Stimulated activated naive CD4-positive, alpha-beta T cell treated with Interleukin-2 at 50 U/mL for 16 hours (primary cell): ENCODE measurements at regions not wholly inside any gene's neighbourhood (a gene's known extent, or its start where the extent isn't known, plus 50 kb on each side); places are given as distances from the start of the nearest gene placed in this dataset.

ENCODE experiments used
- DNase-seq: peaks from one replicate; lab custom pipeline; 2025; lab: John Stamatoyannopoulos, UW

DNA sequence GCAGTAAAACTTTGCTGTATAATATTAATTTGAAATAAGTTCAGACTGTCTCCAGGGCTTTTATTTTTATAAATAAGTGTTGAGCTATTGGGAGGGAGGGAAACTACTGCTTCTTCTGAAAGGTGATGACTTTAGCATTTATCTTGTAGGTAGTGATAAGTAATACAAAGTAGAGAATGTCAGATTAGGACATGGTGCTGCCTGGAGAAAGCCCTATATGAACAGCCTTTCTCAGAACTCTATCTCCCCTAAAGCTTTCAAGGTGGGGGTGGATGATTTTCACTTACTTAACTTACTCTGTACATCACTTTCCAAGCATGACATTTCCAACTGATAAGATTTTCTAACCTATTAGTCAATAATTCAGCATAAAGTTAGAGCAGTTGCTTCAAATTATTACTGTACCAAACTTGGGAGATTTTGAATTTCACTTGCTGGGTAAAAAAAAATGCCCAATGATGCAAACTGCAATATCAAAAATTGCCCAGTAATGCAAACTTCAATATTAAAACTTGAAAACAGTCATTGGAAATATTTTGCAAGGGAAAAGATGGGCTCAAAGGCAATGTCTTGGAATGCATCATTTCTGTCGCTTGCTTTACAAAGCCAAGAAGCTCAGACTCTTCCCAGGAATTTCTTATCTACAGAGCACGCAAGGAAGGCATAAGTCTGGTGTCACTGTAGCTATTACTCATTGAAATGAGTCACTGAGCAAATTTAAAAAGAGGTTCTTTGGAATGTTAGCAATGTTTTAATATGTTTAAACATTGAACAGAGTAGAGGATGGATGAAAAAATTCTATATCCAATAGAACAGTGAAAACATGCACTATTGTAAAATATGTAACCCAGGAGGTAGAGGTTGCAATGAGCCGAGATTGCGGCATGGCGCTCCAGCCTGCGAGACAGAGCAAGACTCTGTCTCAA is 569.5 kb downstream of the PSAT1 start:
- DNase-seq, result no peak

GRCh38 chr9:78871086-78871451 is 574.1 kb downstream of the PSAT1 start:
- DNase-seq, result no peak

GRCh38 chr9:78871452-78872331 is 574.8 kb downstream of the PSAT1 start:
- no peak for DNase-seq

DNA sequence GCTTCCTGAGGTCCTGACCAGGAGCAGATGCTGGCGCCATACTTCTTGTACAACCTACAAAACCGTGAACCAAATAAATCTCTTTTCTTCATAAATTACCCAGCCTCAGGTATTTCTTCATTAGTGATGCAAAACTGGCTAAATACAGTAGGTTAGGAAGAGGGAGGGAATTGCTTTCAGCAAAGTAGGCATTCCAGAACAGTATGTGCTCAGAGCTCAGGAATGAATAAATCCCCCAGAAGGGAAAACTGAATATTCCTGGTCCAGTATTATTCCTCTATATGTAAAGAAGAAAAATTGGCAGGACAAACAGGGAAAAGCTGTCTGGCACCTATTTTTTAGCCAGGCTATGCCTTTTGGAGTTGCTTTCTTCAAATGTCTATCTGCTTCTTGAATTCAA is 577.1 kb downstream of the PSAT1 start:
- no peak for DNase-seq

DNA sequence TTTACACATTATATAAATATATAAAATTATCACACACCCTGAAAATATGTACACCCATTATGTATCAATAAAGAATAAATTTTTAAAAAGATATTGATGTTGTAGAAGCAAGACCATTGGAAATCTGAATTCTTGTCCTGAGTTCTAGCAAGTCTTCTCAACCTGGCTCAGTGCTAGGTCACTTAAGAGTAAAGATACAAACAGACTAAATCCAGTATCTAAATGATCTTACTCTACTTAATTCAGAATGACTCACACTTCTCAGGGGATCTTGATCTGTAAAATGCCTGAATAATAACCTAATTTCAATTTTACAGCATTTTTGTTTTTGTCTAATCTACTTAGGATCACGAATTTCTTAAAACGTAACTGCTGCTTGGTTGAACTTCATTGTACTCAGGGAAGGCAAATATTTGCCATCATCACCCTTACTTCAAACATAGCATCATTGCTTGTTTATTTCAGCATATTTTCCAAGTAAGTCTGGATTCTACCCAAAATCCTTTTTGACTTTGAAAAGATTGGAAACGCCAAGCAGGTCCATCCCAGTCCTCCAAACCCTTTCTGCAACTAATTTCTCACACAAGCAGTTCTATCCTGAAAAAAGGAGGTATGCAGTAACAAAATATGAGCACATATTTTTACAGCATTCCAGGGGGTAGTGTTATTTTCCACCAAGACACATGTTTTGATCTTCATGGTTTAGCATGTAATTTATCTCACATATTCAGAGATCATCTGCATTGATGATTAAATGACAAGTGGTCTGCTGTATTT is 582.6 kb downstream of the PSAT1 start:
- no peak for DNase-seq

DNA sequence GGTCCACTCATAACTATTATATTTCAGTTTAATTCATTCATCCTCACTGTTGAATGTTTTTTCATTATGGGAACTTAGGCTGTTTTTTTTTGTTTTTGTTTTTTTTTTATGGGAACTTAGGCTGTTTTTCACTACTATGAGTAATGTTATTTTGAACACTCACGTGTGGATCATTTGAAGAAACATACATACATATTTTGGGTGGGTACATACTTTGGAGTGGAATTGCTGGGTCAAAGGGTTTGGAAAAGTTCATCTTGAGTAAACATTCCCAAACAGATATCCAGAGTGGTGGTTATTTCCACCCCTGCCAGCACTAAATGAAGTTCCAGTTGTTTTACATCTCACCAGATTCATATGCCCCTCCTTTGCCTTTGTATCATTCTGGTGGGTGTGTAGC is 584.4 kb downstream of the PSAT1 start:
- DNase-seq, result no peak

DNA sequence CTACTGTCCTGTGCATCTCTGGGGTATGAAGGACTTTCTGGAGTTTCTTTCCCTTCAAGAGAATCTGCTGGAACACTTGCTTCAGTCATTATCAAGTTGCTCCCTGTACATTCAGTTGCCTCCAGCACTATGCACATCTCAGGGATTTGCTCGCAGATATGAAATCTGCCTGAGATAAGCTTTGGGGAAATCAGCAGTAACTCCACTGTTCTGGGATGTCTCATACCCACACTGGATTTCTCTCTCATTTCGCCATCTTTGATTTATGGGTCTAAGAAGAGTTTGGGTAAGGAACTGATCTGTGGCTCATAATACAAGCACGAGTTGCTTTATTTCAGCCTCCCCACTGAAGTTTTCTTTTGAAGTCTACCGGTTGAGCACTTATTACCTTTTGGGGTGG is 585.6 kb downstream of the PSAT1 start:
- no peak for DNase-seq

GRCh38 chr9:78884611-78885150 is 587.8 kb downstream of the PSAT1 start:
- DNase-seq, result no peak

- no peak for DNase-seq
Measured at GRCh38 chr9:78892182-78892581, 595.3 kb downstream of the PSAT1 start.

GRCh38 chr9:78892769-78893168 is 595.8 kb downstream of the PSAT1 start:
- no peak for DNase-seq

DNA sequence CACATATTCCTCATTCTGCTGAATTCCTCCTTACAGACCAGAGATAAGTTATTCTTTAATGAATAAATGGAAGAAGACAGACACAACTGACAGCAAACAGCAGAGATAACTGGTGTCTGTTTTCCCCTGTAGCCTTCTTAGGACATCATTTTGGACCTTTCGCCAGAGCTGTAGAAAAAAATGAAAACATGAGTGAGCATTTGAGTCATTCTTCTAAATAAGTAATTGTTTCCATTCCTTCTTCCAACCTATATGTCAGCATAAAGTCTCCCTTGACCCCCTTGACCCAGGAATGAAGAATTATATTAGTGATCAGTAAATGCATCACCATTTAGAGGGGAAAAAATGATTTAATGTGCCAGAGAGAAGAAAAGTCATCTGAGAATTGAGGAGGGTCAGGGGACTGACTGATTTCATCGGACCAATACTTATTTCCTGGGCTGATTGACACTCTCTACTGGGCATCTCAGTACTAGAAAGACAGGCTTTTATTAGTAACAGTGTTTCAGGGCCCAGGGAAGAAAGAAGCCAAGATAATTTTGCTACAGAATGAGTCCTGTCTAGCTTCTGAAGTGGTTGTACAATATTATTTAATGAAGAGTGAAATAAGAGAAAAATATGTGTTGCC is 597.0 kb downstream of the PSAT1 start:
- DNase-seq, result no peak

GRCh38 chr9:78896479-78896878 is 599.6 kb downstream of the PSAT1 start:
- DNase-seq, result no peak

DNA sequence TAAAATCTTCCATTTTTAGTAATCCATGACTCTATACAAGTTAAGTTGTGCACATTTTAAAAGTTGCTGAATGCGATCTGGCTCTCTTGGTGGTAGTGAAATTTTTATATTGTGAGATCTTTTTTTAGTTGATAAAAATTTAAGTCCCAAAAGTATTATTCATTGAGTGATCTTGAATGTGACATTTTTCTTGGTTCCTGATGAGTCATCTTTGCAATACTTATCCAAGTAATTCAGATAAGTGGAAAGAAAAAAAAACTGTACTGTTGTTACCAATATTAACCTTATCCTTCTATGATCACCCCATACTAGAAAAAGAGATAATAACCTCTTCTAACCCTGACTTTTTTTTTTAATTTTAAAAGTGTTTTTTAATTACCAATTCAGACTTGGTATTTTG is 601.3 kb downstream of the PSAT1 start:
- no peak for DNase-seq

- no peak for DNase-seq
Measured at GRCh38 chr9:78899006-78899405, 602.1 kb downstream of the PSAT1 start.

DNA sequence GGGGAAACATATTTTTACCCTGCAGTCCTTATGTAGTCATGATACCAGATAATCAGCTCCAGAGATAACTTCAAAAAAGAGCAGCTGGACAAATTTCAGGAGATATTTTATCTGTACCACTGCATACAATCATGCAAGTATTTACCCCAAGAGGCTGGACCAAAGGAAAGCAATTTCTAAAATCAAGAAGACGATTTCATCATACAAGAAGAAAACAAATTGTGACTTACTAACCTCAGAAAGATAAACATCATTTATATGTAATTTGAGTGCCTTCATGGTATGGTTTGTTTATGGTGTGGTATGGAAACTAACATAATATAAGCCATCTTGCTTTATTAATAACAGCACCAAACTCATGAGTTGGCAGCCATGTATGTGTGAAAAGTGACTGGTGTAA is 603.6 kb downstream of the PSAT1 start:
- no peak for DNase-seq

DNA sequence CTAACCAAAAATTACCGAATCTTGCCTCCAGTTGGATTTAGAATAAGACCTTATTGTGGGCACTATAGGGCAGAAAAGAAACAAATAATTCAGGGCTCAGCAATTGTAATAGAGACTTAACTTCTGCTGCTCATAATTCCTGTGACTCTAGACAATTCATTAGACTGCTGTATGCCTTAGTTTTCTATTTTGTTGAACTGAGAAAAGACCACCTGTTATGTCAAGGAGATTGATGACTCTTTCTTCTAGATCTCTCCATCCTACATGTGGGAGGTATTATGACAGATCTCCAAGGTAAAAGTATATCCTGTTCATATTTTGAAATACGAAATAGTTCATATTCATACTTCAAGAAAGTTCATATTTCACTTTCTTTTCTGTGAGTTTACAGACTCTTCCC is 605.1 kb downstream of the PSAT1 start:
- DNase-seq, result no peak

- DNase-seq, result no peak
Measured at GRCh38 chr9:78903581-78903980, 606.7 kb downstream of the PSAT1 start.

DNA sequence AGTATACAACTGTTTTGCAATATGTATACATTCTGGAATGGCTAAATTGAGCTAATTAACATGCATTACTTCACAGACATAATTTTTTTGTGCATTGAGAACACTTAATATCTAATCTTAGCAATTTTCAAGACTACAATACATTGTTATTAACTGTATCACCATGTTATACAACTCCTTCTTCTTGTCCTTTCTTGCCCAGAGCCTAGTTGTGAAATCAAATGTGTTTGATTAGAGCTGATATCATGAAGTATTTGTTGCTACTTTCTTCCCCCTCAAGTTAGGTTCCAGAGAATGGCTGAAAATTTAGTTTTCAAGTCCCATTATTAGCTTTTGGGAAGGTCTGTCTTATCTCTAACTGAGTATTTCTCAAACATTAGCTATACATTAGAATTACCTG is 607.8 kb downstream of the PSAT1 start:
- no peak for DNase-seq

- no peak for DNase-seq
Measured at GRCh38 chr9:78905387-78905786, 608.5 kb downstream of the PSAT1 start.

DNA sequence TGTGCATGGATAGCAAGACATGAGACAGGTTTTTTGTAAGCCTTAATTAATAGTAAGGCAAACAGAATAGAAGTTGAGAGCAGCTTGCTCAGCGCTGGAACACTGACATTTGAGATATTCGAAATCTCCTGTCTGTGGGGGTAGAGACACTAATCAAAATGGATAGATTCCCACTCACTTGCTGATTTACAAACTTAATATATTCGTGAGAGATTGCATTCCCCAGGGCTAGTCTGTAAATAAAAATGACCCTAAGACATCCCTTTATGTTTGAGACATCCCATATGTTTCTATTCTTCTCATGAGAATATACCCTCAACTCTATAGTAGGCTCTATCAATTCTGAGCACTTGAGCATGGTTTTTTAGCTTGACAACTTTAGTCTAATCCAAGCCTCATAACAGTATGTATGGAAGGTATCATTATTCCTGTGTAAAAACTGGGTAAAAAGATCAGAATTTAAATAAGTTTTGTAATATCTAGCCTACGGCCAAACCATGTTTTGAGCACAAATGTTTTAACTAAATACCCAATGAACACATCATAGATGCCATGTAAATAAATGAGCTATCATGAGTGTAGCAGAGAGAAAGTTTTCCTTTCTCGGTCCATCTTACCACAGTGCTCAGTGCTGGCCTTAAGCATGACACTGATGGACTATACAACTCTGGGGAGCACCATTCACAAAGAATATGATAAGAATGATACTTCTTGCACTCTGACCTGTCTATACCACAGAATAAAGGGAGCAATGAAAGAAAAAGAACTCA is 609.2 kb downstream of the PSAT1 start:
- DNase-seq, result no peak

DNA sequence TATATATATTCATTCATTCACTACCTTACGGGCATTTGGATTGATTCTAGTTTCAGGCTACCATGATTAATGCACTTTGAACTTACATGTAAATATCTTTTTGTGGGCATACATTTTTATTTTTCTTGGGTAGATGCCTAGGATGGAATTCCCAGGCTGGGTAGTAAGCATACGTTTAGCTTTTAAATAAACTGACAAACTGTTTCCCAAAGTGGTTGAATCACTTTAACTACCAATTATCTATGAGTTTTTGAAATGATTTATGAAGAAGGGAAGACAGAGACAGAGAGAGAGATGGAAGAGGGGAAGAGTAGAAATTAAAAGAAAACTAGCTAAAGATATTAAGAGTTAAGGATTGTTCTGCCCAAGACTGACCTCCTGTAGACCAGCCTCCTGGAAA is 612.6 kb downstream of the PSAT1 start:
- DNase-seq, result no peak
